ENCODE measurements at regions not wholly inside any gene's neighbourhood (a gene's known extent, or its start where the extent isn't known, plus 50 kb on each side); places are given as distances from the start of the nearest gene placed in this dataset.

DNA sequence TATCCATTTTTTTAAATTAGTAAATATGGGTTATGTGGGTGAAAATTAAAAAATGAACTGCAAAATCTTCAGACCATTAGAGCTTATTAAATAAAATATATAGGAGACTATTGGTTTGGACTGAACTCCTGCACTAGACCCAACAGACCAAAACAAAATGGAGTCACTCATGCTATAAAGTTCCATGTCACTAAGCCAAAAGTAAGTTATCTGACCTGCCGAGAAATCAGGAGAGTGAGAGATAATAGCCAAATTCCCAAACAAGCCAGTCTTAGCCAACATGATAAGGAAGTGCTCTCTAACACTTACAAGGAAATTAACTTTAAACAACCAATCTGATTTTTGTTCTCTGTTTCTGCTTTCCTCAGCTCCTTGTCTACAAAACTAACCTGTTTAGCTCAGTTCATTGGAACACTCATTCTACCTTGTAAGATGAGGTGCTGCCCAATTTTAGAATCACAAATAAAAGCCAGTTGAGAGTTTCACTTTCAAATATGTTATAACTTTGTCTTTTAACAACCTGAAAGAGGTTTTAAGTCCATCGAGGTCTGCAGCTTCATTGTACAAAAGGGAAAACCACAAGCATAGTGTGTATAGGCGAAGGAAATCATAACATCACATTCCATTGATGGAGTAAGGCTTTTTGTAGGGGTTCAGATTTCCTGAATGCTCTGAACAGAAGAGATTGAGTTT lies 220.5 kb downstream of the TENT5A start:
- TF ChIP-seq, protein P1, sequence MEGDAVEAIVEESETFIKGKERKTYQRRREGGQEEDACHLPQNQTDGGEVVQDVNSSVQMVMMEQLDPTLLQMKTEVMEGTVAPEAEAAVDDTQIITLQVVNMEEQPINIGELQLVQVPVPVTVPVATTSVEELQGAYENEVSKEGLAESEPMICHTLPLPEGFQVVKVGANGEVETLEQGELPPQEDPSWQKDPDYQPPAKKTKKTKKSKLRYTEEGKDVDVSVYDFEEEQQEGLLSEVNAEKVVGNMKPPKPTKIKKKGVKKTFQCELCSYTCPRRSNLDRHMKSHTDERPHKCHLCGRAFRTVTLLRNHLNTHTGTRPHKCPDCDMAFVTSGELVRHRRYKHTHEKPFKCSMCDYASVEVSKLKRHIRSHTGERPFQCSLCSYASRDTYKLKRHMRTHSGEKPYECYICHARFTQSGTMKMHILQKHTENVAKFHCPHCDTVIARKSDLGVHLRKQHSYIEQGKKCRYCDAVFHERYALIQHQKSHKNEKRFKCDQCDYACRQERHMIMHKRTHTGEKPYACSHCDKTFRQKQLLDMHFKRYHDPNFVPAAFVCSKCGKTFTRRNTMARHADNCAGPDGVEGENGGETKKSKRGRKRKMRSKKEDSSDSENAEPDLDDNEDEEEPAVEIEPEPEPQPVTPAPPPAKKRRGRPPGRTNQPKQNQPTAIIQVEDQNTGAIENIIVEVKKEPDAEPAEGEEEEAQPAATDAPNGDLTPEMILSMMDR (IDR thresholded peaks at IDR 0.05; ENCODE audit: low read length): no peak
- no peak for TF ChIP-seq EZH2 (IDR thresholded peaks at IDR 0.05; ENCODE audit: borderline replicate concordance, low read length)

Measured in OCI-LY1 (cell line).